HG03442 (cell line): ENCODE measurements at regions not wholly inside any gene's neighbourhood (a gene's known extent, or its start where the extent isn't known, plus 50 kb on each side); places are given as distances from the start of the nearest gene placed in this dataset.

Experiments used
- ATAC-seq: cut with Tn5 transposase; IDR thresholded peaks from one replicate; pipeline ENCODE4 v1.9.1; 2021; ENCODE audit warnings: mild to moderate bottlenecking, moderate library complexity; ENCODE audit not compliant: unreplicated experiment

- no peak for ATAC-seq
Observed at GRCh38 chr6:144855375-144855774, 570.2 kb downstream of the UTRN start.

- no peak for ATAC-seq
Observed at GRCh38 chr6:144855812-144856531, 570.8 kb downstream of the UTRN start.

- ATAC-seq = no peak
Observed at GRCh38 chr6:144856622-144857021, 571.5 kb downstream of the UTRN start.

- ATAC-seq = no peak
Observed at GRCh38 chr6:144857086-144857485, 572.0 kb downstream of the UTRN start.

GRCh38 chr6:144862769-144863168 lies 577.6 kb downstream of the UTRN start:
- ATAC-seq = no peak

GRCh38 chr6:144867761-144868160 lies 582.6 kb downstream of the UTRN start:
- ATAC-seq = no peak

GRCh38 chr6:144870782-144871181 lies 585.6 kb downstream of the UTRN start:
- no peak for ATAC-seq

- no peak for ATAC-seq
Observed at GRCh38 chr6:144873623-144874378, 588.7 kb downstream of the UTRN start.

- ATAC-seq = no peak
Observed at GRCh38 chr6:144876689-144877088, 591.6 kb downstream of the UTRN start.

GRCh38 chr6:144877118-144877517 lies 592.0 kb downstream of the UTRN start:
- ATAC-seq = no peak

GRCh38 chr6:144878577-144878976 lies 593.4 kb downstream of the UTRN start:
- ATAC-seq = no peak

- no peak for ATAC-seq
Observed at GRCh38 chr6:144879436-144879835, 594.3 kb downstream of the UTRN start.

GRCh38 chr6:144882425-144882824 lies 597.3 kb downstream of the UTRN start:
- ATAC-seq = no peak

- no peak for ATAC-seq
Observed at GRCh38 chr6:144883915-144884314, 598.8 kb downstream of the UTRN start.

- no peak for ATAC-seq
Observed at GRCh38 chr6:144885817-144886216, 600.7 kb downstream of the UTRN start.

- no peak for ATAC-seq
Observed at GRCh38 chr6:144886682-144887081, 601.5 kb downstream of the UTRN start.

GRCh38 chr6:144888621-144889020 lies 603.5 kb downstream of the UTRN start:
- ATAC-seq = no peak

- ATAC-seq = no peak
Observed at GRCh38 chr6:144893680-144894151, 608.6 kb downstream of the UTRN start.

GRCh38 chr6:144894240-144894639 lies 609.1 kb downstream of the UTRN start:
- no peak for ATAC-seq

GRCh38 chr6:144895313-144896278 lies 610.5 kb downstream of the UTRN start:
- ATAC-seq = no peak

GRCh38 chr6:144896289-144896688 lies 611.2 kb downstream of the UTRN start:
- no peak for ATAC-seq
